GM19463 (cell line): ENCODE measurements at regions not wholly inside any gene's neighbourhood (a gene's known extent, or its start where the extent isn't known, plus 50 kb on each side); places are given as distances from the start of the nearest gene placed in this dataset.
"Not testable (repeated sequence)": the region's sequence is repeated elsewhere in the genome, so short reads cannot be mapped to it uniquely, and the experiment has no call there.

Experiments used
- ATAC-seq: cut with Tn5 transposase; IDR thresholded peaks from one replicate; pipeline ENCODE4 v1.9.1; 2021; ENCODE audit warnings: mild to moderate bottlenecking, moderate library complexity; ENCODE audit not compliant: unreplicated experiment

DNA sequence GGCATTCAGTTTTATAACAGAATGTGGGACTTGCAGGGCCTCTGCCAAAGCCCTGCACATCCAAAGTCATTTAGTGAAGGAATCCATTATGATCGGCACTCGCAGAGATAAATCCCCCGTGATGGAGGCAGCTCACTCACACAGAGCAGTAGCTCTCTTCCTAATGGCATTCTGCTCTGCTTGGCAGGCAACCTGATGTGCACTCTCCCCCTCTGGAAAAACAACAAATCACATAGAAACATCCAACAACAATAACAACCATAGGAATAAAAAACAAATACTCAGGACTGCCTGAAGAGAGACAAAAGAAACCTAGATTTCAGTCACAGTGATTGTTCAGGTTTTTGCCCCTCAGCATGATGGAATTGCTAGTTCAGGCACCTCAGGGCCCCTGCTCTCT, 59.7 kb downstream of the NAA11 start:
- no peak for ATAC-seq

DNA sequence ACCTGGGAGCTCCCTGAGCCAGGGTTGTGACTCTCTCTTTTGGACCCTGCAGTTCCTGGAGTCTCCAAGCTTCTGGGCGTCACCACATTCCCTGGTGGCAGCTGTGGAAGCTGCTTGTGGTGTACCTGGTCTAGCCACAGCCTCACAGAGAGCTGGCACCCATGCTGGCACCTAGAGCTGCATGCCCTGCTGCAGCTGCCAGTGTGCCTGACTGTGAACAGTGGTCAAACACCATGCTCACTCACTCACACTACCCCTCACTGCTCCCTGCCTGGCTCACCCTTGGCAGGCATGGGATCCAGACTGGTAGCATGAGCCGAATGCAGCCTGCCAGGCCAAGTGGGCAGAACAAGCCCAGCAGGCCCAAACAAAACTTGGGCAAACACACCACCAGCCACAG, 66.6 kb downstream of the NAA11 start:
- ATAC-seq, result no peak

DNA sequence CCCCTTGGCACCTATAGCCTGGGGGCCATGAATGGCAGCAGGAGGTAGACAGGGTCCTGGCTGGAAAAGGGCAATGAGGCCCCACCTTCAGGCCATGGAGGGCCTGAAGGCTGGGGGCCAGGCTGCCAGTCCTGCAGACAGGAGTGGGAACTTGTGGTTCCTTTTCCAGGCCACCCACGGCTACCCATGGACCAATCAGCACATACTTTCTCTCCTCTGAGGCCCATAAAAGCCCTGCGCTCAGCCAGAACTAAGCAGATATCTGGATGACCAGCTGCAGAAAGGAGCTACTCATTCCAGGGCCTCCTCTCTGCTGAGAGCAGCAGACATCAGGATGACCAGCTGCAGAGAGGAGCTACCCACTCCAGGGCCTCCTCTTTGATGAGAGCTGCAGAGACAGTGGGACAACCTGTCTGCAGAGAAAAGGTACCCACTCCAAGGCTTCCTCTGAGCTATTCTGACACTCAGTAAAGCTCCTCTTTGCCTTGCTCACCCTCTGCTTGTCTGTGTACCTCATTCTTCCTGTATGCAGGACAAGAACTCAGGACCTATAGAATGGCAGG, 67.2 kb downstream of the NAA11 start:
- ATAC-seq, result no peak

DNA sequence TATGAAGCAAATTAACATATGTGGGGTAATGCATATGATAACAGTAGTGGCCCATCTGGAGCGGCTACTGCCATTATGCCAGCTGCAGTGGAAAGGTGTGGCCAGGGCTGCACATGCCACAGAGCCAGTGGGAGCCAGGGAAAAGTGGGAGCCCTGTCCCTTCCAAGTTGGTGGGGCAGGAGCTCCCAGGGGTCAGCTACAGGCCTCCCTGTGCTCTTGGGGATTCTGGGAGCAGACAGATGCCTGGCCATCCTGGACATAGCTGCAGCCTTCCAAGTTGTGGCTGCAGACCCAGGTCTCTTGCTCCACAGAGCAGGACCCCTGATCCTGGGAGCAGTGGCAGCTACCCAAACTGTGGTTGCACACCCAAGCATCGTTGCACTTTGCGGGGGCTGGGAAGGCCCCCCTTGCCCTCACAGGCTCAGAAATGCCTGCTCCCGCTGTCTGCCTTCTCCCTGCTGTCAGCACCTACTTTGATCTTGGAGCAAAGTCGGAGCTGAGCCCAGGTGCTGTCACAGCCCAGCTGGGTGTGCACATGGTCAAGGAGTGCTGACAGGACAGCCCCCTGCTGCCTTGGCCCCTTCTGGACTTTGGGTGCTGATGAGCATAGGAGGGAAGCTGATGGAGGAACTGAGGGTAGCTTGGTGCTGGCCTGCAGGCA, 67.8 kb downstream of the NAA11 start:
- no peak for ATAC-seq

DNA sequence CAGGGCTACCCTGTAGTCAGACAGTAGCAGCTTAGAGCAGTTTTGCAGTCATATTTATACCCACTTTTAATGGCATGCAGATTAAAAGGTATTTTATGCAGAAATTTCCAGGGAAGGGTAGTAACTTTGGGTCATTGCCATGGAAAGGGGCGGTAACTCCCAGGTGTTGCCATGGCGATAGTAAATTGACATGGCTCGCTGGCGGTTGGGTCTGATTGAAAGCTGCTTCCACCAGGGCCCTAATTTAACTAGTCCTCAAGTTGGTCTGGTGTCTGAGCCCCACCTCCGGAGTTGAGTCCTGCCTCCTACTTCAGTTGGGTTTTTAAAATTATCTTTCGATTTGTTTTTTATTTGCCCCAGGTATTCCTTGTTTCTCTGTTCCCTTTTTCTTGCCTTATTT, 70.1 kb downstream of the NAA11 start:
- ATAC-seq, result no peak

DNA sequence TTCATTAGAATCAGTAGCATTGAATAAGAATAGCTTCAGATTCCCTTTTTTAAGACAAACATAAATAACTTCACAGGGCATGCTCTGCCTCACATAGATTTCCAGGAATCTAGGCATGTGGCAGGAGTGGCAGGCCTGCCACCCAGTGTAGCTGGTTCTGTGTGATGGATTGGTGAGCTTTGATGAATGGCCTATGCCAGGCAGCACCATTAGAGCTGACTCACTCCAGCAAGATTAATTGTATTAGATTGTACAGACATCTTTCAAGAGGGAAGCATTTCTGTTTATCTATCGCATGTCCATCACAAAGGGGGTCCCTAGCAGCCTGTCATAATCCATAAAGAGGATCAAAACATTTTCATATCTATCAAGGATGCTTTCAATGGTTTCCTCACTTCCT, 71.9 kb downstream of the NAA11 start:
- no peak for ATAC-seq

DNA sequence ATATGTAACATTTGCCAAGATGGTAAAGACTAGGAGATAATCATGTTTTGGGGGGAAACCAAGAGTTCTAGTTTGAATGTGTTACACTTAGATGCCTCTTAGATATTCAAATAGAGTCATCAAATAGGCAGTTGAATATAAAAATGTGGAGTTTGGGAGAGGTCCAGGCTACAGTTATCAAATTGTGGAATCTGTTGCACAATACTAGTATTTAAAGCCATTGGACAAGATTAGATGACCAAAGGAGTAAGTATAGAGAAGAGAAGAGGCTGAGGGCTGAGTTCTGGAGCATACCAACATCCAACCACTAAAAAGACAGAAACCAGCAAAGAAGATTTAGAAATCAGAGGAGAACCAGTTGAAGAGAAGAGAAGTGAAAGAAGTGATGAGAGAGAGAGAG, 72.7 kb downstream of the NAA11 start:
- ATAC-seq, result no peak

DNA sequence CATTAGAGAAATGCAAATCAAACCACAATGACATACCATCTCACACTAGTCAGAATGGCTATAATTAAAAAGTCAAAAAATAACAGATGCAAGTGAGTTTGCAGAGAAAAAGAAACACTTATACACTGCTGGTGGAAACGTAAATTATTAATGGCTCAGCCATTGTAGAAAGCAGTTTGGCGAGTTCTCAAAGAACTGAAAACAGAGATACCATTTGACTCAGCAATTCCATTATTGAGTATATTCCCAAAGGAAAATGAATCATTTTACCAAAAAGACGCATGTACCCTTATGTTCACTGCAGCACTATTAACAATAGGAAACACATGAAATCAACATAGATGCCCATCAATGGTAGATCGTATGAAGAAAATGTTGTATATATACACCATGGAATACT, 75.0 kb downstream of the NAA11 start:
- ATAC-seq, result no peak

DNA sequence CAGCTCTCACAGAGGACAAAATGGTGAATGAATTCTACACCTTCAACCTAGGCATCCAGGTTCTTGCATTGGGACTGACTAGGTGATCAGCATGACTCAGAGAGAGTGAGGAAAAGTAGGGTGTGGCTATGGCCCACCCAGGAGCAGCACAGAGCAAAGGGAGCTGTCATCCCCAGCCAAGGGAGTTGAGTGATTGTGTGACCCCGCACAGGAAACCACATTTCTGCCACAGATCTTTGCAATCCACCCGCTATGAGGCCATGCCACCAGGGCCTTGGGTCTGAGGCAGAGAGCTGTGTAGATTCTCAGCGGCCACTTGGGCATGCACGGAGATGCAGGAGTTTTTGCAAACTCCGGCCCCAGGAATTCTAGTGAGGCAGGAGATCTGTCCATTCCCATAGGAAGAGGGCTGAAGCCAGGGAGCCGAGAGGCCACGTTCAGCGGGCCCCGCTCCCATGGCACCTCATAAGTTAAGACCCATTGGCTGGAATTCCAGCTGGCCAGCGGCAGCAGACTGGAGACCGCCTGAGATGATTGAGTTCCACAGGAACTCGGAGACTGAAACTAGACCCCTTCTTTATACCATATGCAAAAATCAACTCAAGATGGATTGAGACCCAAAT, 75.9 kb downstream of the NAA11 start:
- peak; percentile 68 for ATAC-seq

DNA sequence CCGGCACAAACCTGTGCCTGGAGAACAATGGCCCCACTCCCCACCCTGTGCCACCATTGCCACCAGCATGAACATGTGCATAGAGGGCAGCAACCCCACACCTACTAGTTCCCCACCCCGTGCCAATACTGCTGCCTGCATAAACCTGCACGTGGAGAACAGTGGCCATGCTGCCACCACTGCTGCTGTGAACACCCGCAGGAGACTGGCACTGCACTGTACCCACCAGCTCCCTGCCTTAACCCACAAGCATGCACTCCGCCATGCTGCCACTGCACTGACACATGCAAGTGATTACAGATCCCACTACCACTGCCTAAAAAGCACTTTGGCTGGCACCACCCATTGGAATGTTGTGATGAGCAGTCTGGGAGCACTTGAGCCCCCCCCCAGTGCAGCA, 77.3 kb downstream of the NAA11 start:
- ATAC-seq, result no peak

DNA sequence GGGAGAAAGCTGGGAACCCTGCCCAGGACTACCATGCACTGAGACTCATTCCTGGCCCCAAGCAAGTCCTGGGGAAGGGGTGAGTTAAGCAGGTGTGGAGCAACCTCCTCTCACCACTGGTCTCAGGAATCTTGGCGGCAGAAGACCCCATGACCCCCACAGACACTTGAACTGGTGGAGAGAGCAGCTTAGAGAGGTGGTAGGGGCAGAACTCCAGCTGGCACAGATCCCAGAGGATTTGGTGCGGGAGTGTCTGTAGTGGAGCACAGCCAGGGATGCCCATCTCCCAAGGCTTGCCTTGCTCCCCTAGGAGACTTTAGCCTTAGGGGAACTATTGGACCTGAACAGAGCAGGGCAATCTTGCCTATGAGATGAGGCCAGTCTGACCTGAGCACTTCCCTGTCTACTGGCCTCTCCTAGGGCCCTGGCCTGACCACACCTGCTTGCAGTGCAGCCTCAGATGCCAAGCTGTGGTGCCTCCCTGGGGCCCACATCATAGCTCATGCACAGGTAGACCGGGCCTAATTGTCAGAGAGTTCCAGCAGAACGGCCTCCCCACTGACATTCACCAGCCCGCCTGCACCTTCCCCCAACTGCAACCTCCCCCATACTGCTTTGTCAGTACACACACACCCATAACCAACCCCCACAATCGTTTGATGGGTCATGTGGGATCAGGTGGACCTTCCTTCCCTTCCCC, 78.0 kb downstream of the NAA11 start:
- ATAC-seq, result no peak

DNA sequence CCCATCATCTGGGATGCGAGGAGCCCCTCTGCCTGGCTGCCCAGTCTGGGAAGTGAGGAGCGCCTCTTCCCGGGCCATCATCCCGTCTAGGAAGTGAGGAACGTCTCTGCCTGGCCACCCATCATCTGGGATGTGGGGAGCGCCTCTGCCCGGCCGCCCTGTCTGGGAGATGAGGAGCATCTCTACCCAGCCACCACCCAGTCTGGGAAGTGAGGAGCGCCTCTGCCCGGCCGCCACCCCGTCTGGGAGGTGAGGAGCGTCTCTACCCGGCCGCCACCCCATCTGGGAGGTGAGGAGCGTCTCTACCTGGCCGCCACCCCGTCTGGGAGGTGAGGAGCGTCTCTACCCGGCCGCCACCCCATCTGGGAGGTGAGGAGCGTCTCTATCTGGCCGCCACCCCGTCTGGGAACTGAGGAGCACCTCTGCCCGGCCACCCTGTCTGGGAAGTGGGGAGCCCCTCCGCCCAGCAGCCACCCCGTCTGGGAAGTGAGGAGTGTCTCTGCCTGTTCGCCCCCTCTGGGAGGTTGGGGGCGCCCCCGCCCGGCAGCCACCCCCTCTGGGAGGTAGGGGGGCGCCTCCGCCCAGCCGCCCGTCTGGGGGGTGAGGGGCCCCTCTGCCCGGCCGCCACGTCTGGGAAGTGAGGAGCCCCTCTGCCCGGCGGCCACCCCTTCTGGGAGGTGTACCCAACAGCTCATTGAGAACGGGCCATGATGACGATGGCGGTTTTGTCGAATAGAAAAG, 80.5 kb downstream of the NAA11 start:
- ATAC-seq, result not testable (repeated sequence)

DNA sequence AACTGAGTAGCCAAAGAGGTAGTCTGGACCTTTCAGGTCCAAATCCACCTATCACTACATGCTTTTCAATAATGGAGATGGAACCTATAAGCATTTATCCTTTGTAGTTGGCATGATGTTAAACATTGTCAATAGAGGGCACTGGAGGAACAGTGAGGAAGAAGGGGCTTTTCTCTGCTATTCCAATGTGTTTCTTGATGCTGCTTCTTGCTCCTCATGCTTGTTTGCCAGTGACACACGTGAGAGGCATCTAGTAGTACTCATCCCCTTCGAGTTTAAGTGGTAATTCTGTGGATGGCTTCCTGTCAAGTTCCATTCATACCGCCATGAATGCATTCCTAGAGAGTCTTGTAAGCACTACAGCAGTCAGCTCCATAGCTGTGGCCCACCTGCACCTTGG, 84.0 kb downstream of the NAA11 start:
- ATAC-seq, result no peak

DNA sequence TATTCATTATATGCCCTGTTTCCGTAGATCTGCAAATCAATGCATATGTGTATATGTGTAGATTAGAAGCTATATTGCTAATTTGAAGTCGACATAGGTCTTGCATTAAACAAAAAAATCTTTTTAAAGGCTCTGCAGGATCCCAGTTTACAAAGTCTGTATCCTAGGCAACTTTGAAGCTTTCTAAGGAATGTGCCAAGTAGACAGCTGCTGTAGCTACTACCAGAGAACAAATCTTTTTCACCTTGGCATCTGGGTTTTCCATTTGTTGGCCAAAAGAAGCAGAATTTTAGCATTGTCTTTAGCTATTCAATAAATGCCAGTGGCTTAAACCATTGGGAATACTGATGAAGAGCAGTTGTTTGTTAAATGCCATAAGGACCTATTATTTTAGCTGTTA, 88.0 kb downstream of the NAA11 start:
- ATAC-seq, result no peak

DNA sequence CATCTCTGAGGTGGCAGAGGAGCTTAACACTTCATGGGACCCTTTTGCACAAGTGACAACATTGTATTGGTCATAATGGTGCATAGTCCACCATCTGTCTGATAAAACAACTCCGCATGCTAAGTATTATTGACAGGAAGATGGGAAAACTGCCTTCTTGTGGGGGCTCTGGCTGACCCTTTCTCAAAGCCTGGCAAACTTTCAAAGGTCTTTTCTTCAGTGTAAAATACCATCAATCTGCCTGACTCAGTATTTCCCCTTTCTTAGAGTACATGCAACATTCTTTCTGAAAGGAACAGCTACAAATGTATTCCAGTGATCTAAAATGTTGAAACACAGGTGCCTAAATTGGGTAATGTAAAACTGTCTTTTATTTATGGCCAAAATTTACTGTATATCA, 89.1 kb downstream of the NAA11 start:
- ATAC-seq, result no peak

DNA sequence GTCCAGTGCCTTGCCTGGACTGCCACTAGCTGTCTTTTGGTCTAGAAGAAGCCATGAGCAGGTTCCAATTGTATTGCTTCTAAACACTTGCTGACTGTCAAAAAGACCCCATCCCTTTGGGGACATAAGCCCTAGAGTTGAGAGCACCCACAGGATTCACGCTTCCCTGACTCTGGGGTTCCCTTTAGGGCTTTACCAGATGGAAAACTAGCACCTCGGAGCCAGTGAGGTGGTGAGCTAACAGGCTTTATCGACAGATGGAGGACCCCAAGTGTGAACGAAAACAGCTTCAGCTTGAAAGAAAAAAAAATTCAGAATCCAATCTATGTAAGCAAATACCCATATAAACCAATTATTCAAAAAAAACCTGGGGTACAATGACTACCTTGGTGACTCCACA, 90.8 kb downstream of the NAA11 start:
- ATAC-seq, result no peak

DNA sequence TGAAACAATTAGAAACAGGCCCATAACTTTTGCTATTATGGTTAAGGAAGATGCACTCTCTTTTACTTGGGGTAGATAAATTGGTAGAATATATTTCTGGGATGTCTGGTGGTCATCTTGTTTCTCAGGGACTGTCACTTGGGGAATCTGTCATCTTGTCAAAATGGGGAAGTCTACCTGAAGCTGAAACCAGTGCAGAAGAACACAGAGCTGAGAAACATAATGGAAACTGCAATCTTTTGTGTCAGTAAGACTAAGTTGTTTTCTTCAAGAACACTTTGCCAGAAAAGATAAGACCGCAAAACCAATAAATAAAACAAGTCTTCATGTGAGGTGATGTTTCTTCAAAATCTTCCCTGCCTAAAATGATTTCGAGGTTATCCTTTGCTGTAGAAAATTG, 92.0 kb downstream of the NAA11 start:
- ATAC-seq, result no peak

DNA sequence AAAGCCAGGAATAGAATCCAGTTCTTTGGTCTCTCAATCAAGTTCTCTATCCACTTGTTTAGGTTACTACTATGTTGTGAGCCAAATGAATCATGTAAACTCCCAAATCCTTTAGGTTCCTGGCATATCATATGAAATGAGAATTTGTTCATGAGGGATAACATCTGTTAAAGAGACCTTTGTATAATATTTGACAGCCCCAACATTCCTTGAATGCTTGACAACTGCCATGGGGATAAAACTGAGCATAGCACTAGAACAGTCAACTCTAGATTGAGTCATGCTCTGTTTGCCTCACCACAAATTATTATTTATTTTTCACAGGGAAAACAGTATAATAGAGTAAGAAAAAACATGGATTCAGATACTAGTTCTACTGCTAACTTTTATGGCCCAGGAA, 93.3 kb downstream of the NAA11 start:
- ATAC-seq, result no peak

DNA sequence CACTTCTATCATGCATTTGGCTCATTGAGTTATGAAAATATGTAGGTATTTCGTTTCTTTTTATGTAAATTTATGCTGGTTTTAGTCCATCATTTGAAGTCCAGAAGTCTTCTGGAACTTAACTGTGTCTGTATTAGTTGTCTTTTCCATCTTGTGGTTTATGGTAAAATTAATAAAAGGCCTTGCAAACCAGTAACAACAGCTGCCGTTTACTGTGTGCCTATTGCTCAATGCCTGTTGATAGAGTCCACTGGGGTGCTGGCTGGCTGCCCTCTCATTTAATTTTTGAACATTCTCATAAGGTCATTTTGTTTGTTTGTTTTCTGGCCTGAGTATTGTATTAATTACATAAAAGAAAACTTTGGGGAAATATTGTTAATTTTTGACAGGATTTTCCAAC, 98.0 kb downstream of the NAA11 start:
- ATAC-seq, result no peak

DNA sequence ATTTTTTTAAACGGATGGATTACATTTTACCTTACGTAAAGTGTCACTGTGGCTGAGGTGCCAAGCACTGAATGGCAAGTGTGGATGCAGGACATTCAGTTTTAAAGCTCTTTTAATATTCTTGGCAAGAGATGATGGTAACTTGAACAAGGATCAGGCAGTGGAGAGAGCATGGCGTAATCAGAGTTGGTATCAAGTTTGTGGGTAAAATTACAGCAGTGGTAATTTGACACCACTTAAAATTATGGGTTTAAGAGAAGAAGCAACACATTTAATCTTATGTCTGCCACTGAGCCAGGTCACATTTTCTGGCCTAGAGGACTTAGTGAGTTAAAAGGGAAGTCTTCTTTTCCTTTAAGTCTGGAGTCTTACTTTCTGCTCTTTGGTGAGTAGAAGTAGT, 100.5 kb downstream of the NAA11 start:
- ATAC-seq, result no peak

DNA sequence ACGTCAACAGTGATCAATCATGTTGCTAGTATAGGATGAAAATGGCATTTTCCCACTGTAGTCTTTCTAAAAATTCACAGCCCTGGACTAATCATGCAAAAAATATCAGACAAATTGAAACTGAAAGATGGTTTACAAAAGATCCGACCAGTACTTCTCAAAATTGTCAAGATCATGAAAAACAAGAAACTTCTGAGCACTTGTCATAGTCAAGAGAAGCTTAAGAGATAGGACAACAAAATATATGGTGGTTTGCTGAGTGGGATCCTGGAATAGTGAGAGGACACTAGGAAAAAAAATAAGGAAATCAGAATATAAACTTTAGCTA, 101.1 kb downstream of the NAA11 start:
- no peak for ATAC-seq
